Neural progenitor cell (in vitro differentiated cells): ENCODE measurements at regions not wholly inside any gene's neighbourhood (a gene's known extent, or its start where the extent isn't known, plus 50 kb on each side); places are given as distances from the start of the nearest gene placed in this dataset.

Experiments
- DNase-seq: peaks from one replicate; pipeline ENCODE4 v3.0.0-alpha.2; 2016; ENCODE audit warnings: low spot score
- H2AFZ ChIP-seq: fragments of 200-600 bp; sonication (generic); replicated peaks from 2 replicates; pipeline ENCODE4 v1.6.1; 2016; ENCODE audit warnings: antibody characterized with exemption
- H3F3A ChIP-seq: fragments of 200-600 bp; sonication (generic); 2 replicates; pipeline ENCODE4 v1.6.1; 2016; ENCODE audit warnings: antibody characterized with exemption, low read depth
- H3K27ac ChIP-seq: fragments of 200-600 bp; sonication (generic); 2 replicates; pipeline ENCODE4 v1.5.1; 2016; ENCODE audit warnings: mild to moderate bottlenecking
- H3K27me3 ChIP-seq: fragments of 200-600 bp; sonication (generic); 2 replicates; pipeline ENCODE4 v1.6.1; 2016; ENCODE audit warnings: mild to moderate bottlenecking, moderate library complexity
- H3K36me3 ChIP-seq: fragments of 200-600 bp; sonication (generic); 2 replicates; pipeline ENCODE4 v1.5.1; 2016
- H3K4me1 ChIP-seq: fragments of 200-600 bp; sonication (generic); 2 replicates; pipeline ENCODE4 v1.6.1; 2016; ENCODE audit warnings: mixed run types
- H3K4me2 ChIP-seq: fragments of 200-600 bp; sonication (generic); 2 replicates; pipeline ENCODE4 v1.6.1; 2016
- H3K4me3 ChIP-seq: fragments of 200-600 bp; sonication (generic); 2 replicates; pipeline ENCODE4 v1.5.1; 2016
- H3K79me2 ChIP-seq: fragments of 200-600 bp; sonication (generic); 2 replicates; pipeline ENCODE4 v1.6.1; 2016; ENCODE audit warnings: low read depth
- H3K9ac ChIP-seq: fragments of 200-600 bp; sonication (generic); 2 replicates; pipeline ENCODE4 v1.6.1; 2016
- H3K9me3 ChIP-seq: fragments of 200-600 bp; sonication (generic); 2 replicates; pipeline ENCODE4 v1.5.1; 2016; ENCODE audit warnings: low read depth
- H4K20me1 ChIP-seq: fragments of 200-600 bp; sonication (generic); 2 replicates; pipeline ENCODE4 v1.6.1; 2016; ENCODE audit warnings: low read depth
- H3K27ac Mint-ChIP-seq: 3 replicates; pipeline ENCODE4 v1.8.0; 2021; ENCODE audit warnings: mixed read lengths
- H3K27me3 Mint-ChIP-seq: 2 replicates; pipeline ENCODE4 v1.8.0; 2022; ENCODE audit warnings: low read depth, mild to moderate bottlenecking, inconsistent platforms, moderate library complexity, mixed read lengths; ENCODE audit not compliant: insufficient read depth
- H3K36me3 Mint-ChIP-seq: 3 replicates; pipeline ENCODE4 v1.8.0; 2021; ENCODE audit warnings: mixed read lengths
- H3K4me1 Mint-ChIP-seq: 3 replicates; pipeline ENCODE4 v1.8.0; 2021; ENCODE audit warnings: mixed read lengths
- H3K4me3 Mint-ChIP-seq: 3 replicates; pipeline ENCODE4 v1.8.0; 2021; ENCODE audit warnings: mild to moderate bottlenecking, moderate library complexity, mixed read lengths
- H3K9me3 Mint-ChIP-seq: 3 replicates; pipeline ENCODE4 v1.8.0; 2020; ENCODE audit warnings: mixed read lengths
- EZH2 ChIP-seq: fragments of 200-600 bp; sonication (generic); IDR thresholded peaks from 2 replicates; pipeline ENCODE4 v1.6.1; 2017; ENCODE audit warnings: antibody characterized with exemption, mild to moderate bottlenecking, moderate library complexity
- EZH2phosphoT487 ChIP-seq: fragments of 200-600 bp; sonication (generic); IDR thresholded peaks from 2 replicates; pipeline ENCODE4 v1.6.1; 2017; ENCODE audit warnings: antibody characterized with exemption
- TF ChIP-seq, protein P1 (sequence below): fragments of 200-600 bp; sonication (generic); IDR thresholded peaks from 2 replicates; pipeline ENCODE4 v1.5.1; 2017; ENCODE audit warnings: antibody characterized with exemption, mild to moderate bottlenecking

DNA sequence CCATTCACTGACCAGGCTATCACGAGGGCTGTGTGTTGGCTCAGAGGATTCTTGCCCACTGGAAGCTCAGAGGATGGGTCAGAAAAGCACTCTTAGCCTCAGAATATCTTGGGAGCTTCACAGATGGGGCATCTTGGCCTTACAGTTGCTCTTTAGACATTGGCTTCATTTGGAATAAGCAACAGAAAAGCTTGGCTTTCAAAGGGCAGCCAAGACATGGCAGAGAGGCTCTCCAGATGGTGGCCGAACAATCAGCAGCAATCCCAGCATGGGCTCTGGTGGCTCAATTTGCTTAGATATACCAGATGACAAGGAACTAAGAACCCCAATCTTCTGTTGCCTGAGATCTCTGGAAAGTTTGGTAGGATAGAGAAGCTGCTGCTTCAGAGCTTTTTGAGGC, 446.2 kb downstream of the ADRA2A start:
- Histone ChIP-seq H2AFZ (no peak overlapping the region), H3K9me3 (no peaks in the 10 kb centered on the region), H3K4me1 (no peaks in the 10 kb centered on the region), H3K4me2 (no peak overlapping the region), H3F3A (no peaks in the 10 kb centered on the region), H3K4me3 (no peak overlapping the region), H3K36me3 (no peaks in the 10 kb centered on the region), H3K9ac (no peak overlapping the region), H3K79me2 (no peaks in the 10 kb centered on the region), H3K27ac (no peak overlapping the region), H3K27me3 (no peaks in the 10 kb centered on the region), H4K20me1 (no peaks in the 10 kb centered on the region)
- H3K4me3 Mint-ChIP-seq, result no peak overlapping the region
- H3K36me3 Mint-ChIP-seq, result no peaks in the 10 kb centered on the region
- no peak for DNase-seq
- H3K27me3 Mint-ChIP-seq, result no peaks in the 10 kb centered on the region
- H3K9me3 Mint-ChIP-seq, result no peaks in the 10 kb centered on the region
- H3K27ac Mint-ChIP-seq, result no peak overlapping the region
- H3K4me1 Mint-ChIP-seq, result no peaks in the 10 kb centered on the region
- TF ChIP-seq EZH2phosphoT487 (no peak), EZH2 (no peak)
- TF ChIP-seq, protein P1, sequence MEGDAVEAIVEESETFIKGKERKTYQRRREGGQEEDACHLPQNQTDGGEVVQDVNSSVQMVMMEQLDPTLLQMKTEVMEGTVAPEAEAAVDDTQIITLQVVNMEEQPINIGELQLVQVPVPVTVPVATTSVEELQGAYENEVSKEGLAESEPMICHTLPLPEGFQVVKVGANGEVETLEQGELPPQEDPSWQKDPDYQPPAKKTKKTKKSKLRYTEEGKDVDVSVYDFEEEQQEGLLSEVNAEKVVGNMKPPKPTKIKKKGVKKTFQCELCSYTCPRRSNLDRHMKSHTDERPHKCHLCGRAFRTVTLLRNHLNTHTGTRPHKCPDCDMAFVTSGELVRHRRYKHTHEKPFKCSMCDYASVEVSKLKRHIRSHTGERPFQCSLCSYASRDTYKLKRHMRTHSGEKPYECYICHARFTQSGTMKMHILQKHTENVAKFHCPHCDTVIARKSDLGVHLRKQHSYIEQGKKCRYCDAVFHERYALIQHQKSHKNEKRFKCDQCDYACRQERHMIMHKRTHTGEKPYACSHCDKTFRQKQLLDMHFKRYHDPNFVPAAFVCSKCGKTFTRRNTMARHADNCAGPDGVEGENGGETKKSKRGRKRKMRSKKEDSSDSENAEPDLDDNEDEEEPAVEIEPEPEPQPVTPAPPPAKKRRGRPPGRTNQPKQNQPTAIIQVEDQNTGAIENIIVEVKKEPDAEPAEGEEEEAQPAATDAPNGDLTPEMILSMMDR, result no peak

- Mint-ChIP-seq H3K27ac (no peak overlapping the region), H3K36me3 (no peaks in the 10 kb centered on the region)
- TF ChIP-seq EZH2phosphoT487 (no peak), EZH2 (no peak)
- TF ChIP-seq, protein P1, result no peak
These were observed 447.3 kb downstream of the ADRA2A start for GRCh38 chr10:111524134-111524533.

DNA sequence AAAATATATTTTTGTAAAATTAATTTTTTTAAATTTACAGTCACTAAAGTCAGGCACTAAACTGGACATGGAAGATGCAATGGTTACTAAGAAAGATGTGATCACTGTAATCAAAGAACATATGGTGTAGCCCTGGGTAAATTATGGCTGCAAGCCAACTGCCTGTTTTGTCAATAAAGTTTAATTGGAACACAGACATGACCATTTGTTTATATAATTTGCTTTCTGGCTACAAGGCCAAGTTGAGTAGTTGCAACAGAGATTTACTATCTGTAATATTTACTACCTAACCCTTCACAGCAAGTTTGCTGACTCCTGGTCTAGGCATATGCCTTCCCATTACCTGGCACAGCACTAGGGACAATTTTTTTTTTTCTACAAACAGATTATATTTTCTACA, 448.9 kb downstream of the ADRA2A start:
- Histone ChIP-seq H3K79me2 (no peaks in the 10 kb centered on the region), H3K9me3 (no peaks in the 10 kb centered on the region), H3K4me1 (no peaks in the 10 kb centered on the region), H3F3A (no peaks in the 10 kb centered on the region), H3K4me3 (no peak overlapping the region), H2AFZ (no peak overlapping the region), H4K20me1 (no peaks in the 10 kb centered on the region), H3K27me3 (no peaks in the 10 kb centered on the region), H3K9ac (no peak overlapping the region), H3K27ac (no peak overlapping the region), H3K4me2 (no peak overlapping the region), H3K36me3 (no peaks in the 10 kb centered on the region)
- no peak overlapping the region for H3K27ac Mint-ChIP-seq
- H3K36me3 Mint-ChIP-seq, result no peaks in the 10 kb centered on the region
- H3K4me1 Mint-ChIP-seq, result no peaks in the 10 kb centered on the region
- TF ChIP-seq EZH2 (no peak), EZH2phosphoT487 (no peak)
- TF ChIP-seq, protein P1, result no peak
- no peaks in the 10 kb centered on the region for H3K9me3 Mint-ChIP-seq
- no peaks in the 10 kb centered on the region for H3K27me3 Mint-ChIP-seq
- no peak for DNase-seq
- H3K4me3 Mint-ChIP-seq, result no peak overlapping the region

More at GRCh38 chr10:111524134-111524533, 447.3 kb downstream of the ADRA2A start:
- Histone ChIP-seq H3K36me3 (no peaks in the 10 kb centered on the region), H3K4me3 (no peak overlapping the region), H3K27me3 (no peaks in the 10 kb centered on the region), H3F3A (no peaks in the 10 kb centered on the region), H3K79me2 (no peaks in the 10 kb centered on the region), H3K9me3 (no peaks in the 10 kb centered on the region), H3K4me2 (no peak overlapping the region), H4K20me1 (no peaks in the 10 kb centered on the region), H3K4me1 (no peaks in the 10 kb centered on the region), H3K27ac (no peak overlapping the region), H3K9ac (no peak overlapping the region), H2AFZ (no peak overlapping the region)
- H3K4me1 Mint-ChIP-seq, result no peaks in the 10 kb centered on the region
- no peaks in the 10 kb centered on the region for H3K27me3 Mint-ChIP-seq
- H3K9me3 Mint-ChIP-seq, result no peaks in the 10 kb centered on the region
- no peak overlapping the region for H3K4me3 Mint-ChIP-seq
- no peak for DNase-seq

- Histone ChIP-seq H3K36me3 (no peaks in the 10 kb centered on the region), H3K27me3 (no peaks in the 10 kb centered on the region), H3K9me3 (no peaks in the 10 kb centered on the region), H3K4me3 (no peak overlapping the region), H2AFZ (no peak overlapping the region), H3F3A (no peaks in the 10 kb centered on the region), H3K4me2 (no peak overlapping the region), H3K4me1 (no peaks in the 10 kb centered on the region), H3K27ac (no peak overlapping the region), H4K20me1 (no peaks in the 10 kb centered on the region), H3K79me2 (no peaks in the 10 kb centered on the region), H3K9ac (no peak overlapping the region)
- Mint-ChIP-seq H3K9me3 (no peaks in the 10 kb centered on the region), H3K36me3 (no peaks in the 10 kb centered on the region), H3K27ac (peak overlapping the region; percentile 22), H3K4me3 (no peak overlapping the region), H3K4me1 (no peaks in the 10 kb centered on the region), H3K27me3 (peaks cover 3% of the 10 kb centered on the region)
- TF ChIP-seq, protein P1, result no peak
- no peak for TF ChIP-seq EZH2phosphoT487
- TF ChIP-seq EZH2, result no peak
- DNase-seq, result no peak
These were observed 454.9 kb downstream of the ADRA2A start for GRCh38 chr10:111531690-111532089.
